IPS-11a (cell line): ENCODE measurements at regions not wholly inside any gene's neighbourhood (a gene's known extent, or its start where the extent isn't known, plus 50 kb on each side); places are given as distances from the start of the nearest gene placed in this dataset.
"Not testable (repeated sequence)": the region's sequence is repeated elsewhere in the genome, so short reads cannot be mapped to it uniquely, and the experiment has no call there.

Source experiments
- H3K4me3 ChIP-seq: one replicate; pipeline ENCODE4 v1.5.1; 2013; ENCODE audit warnings: low read depth, low read length, control low read depth

DNA sequence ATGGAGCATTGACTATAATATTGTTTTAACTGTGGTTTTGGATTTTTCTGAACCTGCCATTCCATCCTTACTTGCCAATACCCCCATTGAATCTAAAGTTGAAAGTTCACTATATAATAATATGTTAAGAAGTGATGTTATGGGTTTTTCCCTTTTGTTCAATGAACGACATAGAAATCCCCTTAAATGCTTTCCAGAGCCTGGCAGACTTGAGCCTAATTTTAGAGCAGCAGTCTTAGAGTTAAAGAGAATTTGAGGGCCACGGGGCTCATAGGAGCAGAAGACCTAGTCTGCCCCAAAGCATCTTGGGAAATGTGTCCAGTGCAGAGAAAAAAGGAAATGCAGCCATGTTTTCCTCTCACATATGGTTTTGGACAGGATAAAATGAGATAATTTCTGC is 146.1 kb upstream of the SLC44A1 start:
- H3K4me3 ChIP-seq: no peak overlapping the region

GRCh38 chr9:105103776-105104175 is 140.7 kb upstream of the SLC44A1 start:
- H3K4me3 ChIP-seq: no peak overlapping the region

- no peak overlapping the region for H3K4me3 ChIP-seq
Observed at GRCh38 chr9:105114318-105114717, 130.1 kb upstream of the SLC44A1 start.

- H3K4me3 ChIP-seq: no peak overlapping the region
Observed at GRCh38 chr9:105114964-105115728, 129.3 kb upstream of the SLC44A1 start.

- no peak overlapping the region for H3K4me3 ChIP-seq
Observed at GRCh38 chr9:105116052-105116868, 128.2 kb upstream of the SLC44A1 start.

DNA sequence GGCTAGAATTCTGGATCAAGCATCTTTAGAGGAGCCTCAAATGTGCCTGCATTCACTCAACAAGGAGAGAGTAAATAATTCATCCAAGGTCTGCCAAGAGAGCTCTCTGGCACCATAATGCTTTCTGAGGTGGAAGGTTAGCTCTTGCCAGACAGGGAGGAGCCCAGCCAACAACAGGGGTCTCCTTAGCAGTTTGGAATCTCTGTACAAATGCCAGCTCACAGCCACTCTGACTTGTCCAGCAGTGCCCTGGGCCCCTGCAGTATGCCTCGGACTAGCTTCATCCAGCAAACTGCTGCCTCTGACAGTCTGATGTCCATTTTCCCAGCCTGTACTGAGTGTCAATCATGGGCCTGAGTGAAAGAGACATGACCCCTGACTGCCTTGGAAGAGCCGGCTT is 127.2 kb upstream of the SLC44A1 start:
- no peak overlapping the region for H3K4me3 ChIP-seq

GRCh38 chr9:105118636-105119035 is 125.8 kb upstream of the SLC44A1 start:
- no peak overlapping the region for H3K4me3 ChIP-seq

- no peak overlapping the region for H3K4me3 ChIP-seq
Observed at GRCh38 chr9:105119156-105119555, 125.3 kb upstream of the SLC44A1 start.

- no peak overlapping the region for H3K4me3 ChIP-seq
Observed at GRCh38 chr9:105121861-105122430, 122.5 kb upstream of the SLC44A1 start.

DNA sequence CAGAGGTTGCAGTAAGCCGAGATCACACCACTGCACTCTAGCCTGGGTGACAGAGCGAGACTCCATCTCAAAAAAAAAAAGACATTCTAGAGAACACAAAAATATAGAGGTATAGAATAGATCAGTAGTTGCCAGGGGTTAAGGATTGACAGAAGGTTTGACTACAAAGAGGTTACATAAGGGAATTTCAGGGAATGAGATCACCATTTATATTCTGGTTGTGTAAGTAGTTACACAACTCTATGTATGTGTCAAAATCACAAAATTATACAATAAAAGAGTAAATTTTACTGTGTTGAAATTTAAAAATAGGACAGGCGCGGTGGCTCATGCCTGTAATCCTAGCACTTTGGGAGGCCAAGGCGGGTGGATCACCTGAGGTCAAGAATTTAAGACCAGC is 119.9 kb upstream of the SLC44A1 start:
- not testable (repeated sequence) for H3K4me3 ChIP-seq

- no peak overlapping the region for H3K4me3 ChIP-seq
Observed at GRCh38 chr9:105126226-105126625, 118.2 kb upstream of the SLC44A1 start.

DNA sequence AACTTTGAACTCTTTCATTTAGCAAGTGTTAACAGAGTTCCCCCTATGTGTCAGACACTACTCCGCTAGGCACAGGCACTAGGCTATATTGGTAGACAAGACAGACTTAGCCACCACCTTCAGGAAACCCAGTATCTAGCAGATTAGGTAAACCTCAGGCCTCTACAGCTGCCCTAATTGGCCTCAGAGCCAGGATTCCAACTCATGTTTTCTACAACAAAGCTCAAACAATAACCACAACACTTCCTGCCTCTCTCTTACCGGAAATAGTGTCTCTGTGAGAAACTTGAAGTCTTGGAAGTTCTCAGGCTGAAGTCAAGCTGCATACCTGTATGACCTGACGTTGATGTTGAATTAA is 116.6 kb upstream of the SLC44A1 start:
- H3K4me3 ChIP-seq: no peak overlapping the region

DNA sequence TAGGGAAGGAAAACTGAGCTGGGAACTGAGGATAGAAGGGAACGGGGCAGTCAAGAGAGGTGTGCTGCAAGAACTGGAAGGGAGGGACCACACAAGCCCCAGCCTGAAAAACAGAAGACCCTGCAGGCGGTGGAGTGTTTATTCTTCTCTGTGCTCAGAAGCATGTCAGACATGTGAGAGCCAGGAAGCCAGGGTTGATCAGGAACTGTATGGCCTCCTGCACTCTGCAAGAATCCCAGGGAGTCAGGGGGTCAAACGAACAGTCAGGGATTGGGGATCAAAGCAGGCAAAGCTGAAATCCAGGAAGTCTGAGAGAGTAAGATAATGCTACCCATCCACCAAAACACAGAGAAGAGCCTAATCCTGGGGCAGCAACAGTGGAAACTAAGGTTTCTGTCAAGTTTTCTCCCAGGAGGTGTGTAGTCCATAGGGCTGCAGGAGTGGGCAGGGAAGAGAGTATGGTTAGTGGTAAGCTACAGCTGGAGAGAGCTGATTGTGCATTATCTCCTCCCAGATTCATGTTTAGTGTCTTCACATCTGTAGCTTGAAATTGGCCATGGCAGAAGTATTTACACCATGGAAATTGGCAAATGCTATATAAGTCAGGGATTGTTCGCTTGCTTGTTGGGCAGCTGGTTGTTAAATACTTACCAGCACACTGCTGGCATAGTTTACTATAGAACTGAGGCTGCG is 115.4 kb upstream of the SLC44A1 start:
- H3K4me3 ChIP-seq: no peak overlapping the region

DNA sequence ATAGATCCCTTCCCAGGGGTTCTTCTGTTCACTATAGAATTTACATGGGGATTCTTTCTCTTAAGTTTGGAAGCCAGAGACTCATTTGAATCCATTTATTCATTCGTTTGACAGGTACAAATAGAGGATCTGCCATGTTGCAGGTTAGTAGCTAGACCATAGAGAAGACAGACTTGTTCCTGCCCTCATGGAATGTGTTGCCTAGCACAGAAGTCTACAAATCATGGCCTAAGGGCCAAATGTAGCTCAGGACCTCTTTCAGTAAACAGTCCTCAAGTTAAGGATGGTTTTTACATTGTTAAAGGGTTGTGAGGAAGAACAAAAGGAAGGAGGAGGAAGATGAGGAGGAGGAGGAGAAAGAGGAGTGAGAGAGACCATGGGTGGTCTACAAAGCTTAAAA is 114.7 kb upstream of the SLC44A1 start:
- H3K4me3 ChIP-seq: no peak overlapping the region

DNA sequence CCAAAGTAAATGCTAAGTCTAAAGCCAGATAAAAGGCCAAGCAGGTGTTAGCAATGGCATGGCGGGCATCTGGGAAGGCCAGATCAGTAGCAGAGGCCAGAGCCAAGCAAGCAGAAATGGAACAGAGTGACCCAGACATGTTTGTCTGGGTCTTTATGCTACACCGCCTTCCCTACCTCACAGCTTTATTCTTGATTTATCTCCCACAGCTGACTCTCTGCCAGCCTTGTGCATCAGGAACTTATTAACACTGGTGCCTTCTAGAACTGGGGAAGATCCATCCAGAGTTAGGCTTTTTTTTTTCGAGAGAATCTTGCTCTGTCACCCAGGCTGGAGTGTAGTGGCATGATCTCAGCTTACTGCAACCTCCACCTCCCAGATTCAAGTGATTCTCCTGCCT is 112.5 kb upstream of the SLC44A1 start:
- H3K4me3 ChIP-seq: no peak overlapping the region

GRCh38 chr9:105132606-105133005 is 111.8 kb upstream of the SLC44A1 start:
- H3K4me3 ChIP-seq: no peak overlapping the region

DNA sequence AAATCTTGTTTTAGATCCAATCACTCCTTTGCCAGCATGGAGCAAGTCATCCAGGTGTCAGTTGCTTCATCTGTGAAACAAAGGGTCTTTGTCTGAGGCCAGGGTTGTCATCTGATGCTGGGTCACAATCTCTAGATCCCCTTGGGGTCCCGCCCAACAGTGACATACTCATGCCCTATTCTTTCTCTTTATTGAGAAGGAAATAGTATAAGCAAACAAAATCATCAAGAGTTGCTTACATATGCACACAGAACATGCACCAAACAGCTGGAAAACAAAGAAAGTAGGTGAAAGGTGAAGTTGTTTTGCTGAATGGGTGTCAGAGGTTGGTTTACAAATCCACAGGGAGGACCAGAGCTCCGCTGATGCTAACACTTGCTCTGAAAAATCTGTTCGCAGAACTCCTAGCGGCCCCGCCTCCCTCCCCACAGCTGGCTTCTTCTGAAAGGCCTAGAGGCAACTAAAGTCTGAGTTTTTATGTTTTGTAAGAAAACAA is 106.1 kb upstream of the SLC44A1 start:
- no peak overlapping the region for H3K4me3 ChIP-seq

DNA sequence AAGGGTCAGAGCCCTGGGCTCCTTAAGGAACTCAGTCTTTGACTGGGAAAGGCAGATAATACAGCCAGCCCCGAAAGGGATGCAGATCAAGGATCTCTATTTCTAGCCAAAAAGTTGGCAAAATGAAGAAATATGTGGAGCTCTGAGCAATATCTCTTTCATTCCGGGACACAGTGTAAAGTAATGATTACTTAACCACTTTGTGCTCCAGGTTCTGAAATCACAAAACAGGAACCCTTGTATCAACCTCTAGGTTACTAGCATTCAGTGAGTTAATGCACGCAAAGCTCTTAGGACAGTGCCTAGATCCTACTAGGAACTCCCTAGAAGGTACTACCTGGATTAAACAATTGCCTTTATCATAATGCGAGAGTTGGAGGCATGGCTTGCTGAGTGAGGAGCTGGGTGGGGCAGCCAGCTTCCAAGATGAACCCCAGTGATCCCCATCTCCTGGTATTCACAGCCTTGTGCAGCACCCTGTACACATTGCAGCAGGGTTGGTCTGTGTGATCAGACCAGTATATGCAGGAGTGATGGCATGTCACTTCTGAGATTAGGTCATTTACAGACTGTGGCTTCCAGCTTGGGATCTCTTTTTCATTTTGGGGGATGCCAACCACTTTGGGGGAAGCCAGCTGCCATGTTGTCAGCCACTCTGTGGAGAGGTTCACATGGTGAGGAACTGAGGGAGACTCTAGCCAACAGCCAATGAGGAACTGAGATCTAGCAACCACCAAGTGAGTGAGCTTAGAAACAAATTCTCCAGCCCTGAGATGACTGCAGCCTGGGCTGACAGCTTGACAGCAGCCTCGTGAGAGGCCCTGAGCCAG is 103.1 kb upstream of the SLC44A1 start:
- H3K4me3 ChIP-seq: no peak overlapping the region

DNA sequence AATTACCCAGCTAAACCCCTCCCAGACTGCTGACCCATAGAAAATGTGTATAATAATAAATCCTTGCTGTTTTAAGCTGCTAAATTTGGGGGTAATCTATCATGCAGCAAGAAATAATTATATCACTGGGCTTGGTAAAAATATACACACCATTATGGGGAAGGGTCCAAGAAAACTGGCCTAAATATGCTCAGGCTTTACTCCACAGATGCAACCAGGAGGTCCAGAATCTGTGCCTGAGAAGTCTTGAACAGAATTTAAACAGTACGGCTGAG is 102.5 kb upstream of the SLC44A1 start:
- H3K4me3 ChIP-seq: no peak overlapping the region

DNA sequence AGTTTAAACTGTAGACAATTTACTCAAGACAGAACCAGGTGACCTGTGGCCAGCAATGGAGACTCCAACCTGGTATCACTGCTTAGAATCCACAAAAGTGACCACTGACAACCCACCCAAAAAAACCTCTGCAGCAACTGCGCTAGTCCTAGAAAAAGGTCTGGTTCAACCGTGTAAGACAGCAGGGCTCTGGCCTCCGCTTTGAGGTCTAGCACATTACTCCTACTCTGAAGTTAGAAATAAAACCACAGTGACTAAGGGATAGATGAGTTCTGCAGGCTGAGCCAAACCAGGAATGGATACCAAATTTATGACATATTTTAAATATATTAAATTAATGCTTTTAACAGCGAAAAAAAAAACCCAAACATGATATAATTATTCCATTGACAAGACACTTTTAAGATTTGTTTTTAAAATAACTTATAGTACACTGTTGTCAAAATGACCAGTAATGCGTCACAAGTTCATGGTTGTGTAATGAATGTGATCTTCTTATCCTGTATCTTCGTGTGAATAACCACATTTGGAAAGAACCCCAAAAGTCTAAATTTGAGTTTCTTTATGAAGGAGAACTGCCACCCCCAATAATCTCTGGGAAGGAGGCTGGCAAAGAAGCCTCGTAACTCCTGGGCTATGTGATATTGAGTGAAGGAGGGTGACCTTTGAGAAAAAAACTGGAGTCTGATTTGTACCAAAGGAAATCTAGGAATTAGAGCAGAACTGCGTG is 101.9 kb upstream of the SLC44A1 start:
- no peak overlapping the region for H3K4me3 ChIP-seq
